GM12891 (cell line): ENCODE measurements at regions not wholly inside any gene's neighbourhood (a gene's known extent, or its start where the extent isn't known, plus 50 kb on each side); places are given as distances from the start of the nearest gene placed in this dataset.

Experiments used
- PAX5 ChIP-seq: IDR thresholded peaks from 2 replicates; pipeline ENCODE4 v1.6.1; 2011; ENCODE audit warnings: low read length, moderate library complexity, mild to moderate bottlenecking; ENCODE audit not compliant: insufficient read depth, severe bottlenecking
- POLR2A ChIP-seq: IDR thresholded peaks from 2 replicates; pipeline ENCODE4 v1.6.1; 2011; ENCODE audit warnings: low read depth, low read length, control low read depth
- POLR2AphosphoS5 ChIP-seq: IDR thresholded peaks from 2 replicates; pipeline ENCODE4 v1.6.1; 2011; ENCODE audit warnings: low read depth, low read length, control low read depth
- POU2F2 ChIP-seq: IDR thresholded peaks from 2 replicates; pipeline ENCODE4 v1.6.1; 2011; ENCODE audit warnings: low read depth, mild to moderate bottlenecking, control low read depth, low read length, moderate library complexity
- SPI1 ChIP-seq: IDR thresholded peaks from 2 replicates; pipeline ENCODE4 v1.6.1; 2011; ENCODE audit warnings: low read depth, low read length, control low read depth
- TAF1 ChIP-seq: IDR thresholded peaks from 2 replicates; pipeline ENCODE4 v1.6.1; 2011; ENCODE audit warnings: low read depth, low read length, control low read depth

GRCh38 chr4:181030961-181031360, 1212.2 kb upstream of the TENM3 start:
- no peak for TF ChIP-seq POLR2A
- TF ChIP-seq TAF1, result no peak
- TF ChIP-seq POLR2AphosphoS5, result no peak
- no peak for TF ChIP-seq PAX5
- TF ChIP-seq SPI1, result no peak
- no peak for TF ChIP-seq POU2F2
